ENCODE measurements at regions not wholly inside any gene's neighbourhood (a gene's known extent, or its start where the extent isn't known, plus 50 kb on each side); places are given as distances from the start of the nearest gene placed in this dataset.

GRCh38 chr2:176747928-176748327 lies 464.7 kb upstream of the HNRNPA3 start:
- no peak overlapping the region for H3K27ac Mint-ChIP-seq (ENCODE audit: low read depth)
- no peaks in the 10 kb centered on the region for H3K27me3 Mint-ChIP-seq
- DNase-seq (ENCODE audit: low spot score in 2 of 2) (no peak), ATAC-seq (replicated peaks; ENCODE audit: extremely low read depth, poor library complexity, severe bottlenecking) (no peak)
- H3K9me3 Mint-ChIP-seq = no peaks in the 10 kb centered on the region
- H3K4me1 Mint-ChIP-seq = peaks cover 6% of the 10 kb centered on the region
- H3K36me3 Mint-ChIP-seq (ENCODE audit: insufficient read depth) = no peaks in the 10 kb centered on the region
- H3K4me3 Mint-ChIP-seq = no peak overlapping the region

- DNase-seq (ENCODE audit: low spot score in 2 of 2) (no peak), ATAC-seq (replicated peaks; ENCODE audit: extremely low read depth, poor library complexity, severe bottlenecking) (no peak)
- Mint-ChIP-seq H3K9me3 (no peaks in the 10 kb centered on the region), H3K27ac (ENCODE audit: low read depth) (no peak overlapping the region), H3K4me1 (peaks cover 6% of the 10 kb centered on the region), H3K27me3 (peaks cover 6% of the 10 kb centered on the region), H3K4me3 (no peak overlapping the region), H3K36me3 (ENCODE audit: insufficient read depth) (no peaks in the 10 kb centered on the region)
Observed at GRCh38 chr2:176748662-176749061, 463.9 kb upstream of the HNRNPA3 start.

GRCh38 chr2:176751314-176752227 lies 461.0 kb upstream of the HNRNPA3 start:
- no peaks in the 10 kb centered on the region for H3K4me1 Mint-ChIP-seq
- no peak overlapping the region for H3K27ac Mint-ChIP-seq (ENCODE audit: low read depth)
- peaks cover 30% of the 10 kb centered on the region for H3K27me3 Mint-ChIP-seq
- DNase-seq (ENCODE audit: low spot score in 2 of 2) (no peak), ATAC-seq (replicated peaks; ENCODE audit: extremely low read depth, poor library complexity, severe bottlenecking) (no peak)
- H3K4me3 Mint-ChIP-seq = no peak overlapping the region
- H3K36me3 Mint-ChIP-seq (ENCODE audit: insufficient read depth) = no peaks in the 10 kb centered on the region
- no peaks in the 10 kb centered on the region for H3K9me3 Mint-ChIP-seq

- Mint-ChIP-seq H3K27ac (ENCODE audit: low read depth) (no peak overlapping the region), H3K4me1 (no peaks in the 10 kb centered on the region), H3K4me3 (no peak overlapping the region), H3K9me3 (no peaks in the 10 kb centered on the region), H3K27me3 (peaks cover 37% of the 10 kb centered on the region), H3K36me3 (ENCODE audit: insufficient read depth) (no peaks in the 10 kb centered on the region)
- ATAC-seq (replicated peaks; ENCODE audit: extremely low read depth, poor library complexity, severe bottlenecking) (no peak), DNase-seq (ENCODE audit: low spot score in 2 of 2) (no peak)
Observed at GRCh38 chr2:176752295-176752694, 460.3 kb upstream of the HNRNPA3 start.

GRCh38 chr2:176753205-176753604 lies 459.4 kb upstream of the HNRNPA3 start:
- Mint-ChIP-seq H3K4me1 (no peaks in the 10 kb centered on the region), H3K27me3 (peaks cover 46% of the 10 kb centered on the region), H3K9me3 (no peaks in the 10 kb centered on the region), H3K36me3 (ENCODE audit: insufficient read depth) (no peaks in the 10 kb centered on the region), H3K4me3 (no peak overlapping the region), H3K27ac (ENCODE audit: low read depth) (no peak overlapping the region)
- no peak for ATAC-seq (replicated peaks; ENCODE audit: extremely low read depth, poor library complexity, severe bottlenecking)
- no peak for DNase-seq (ENCODE audit: low spot score in 2 of 2)

- DNase-seq (ENCODE audit: low spot score in 2 of 2) = no peak
- H3K27ac Mint-ChIP-seq (ENCODE audit: low read depth) = no peak overlapping the region
- H3K4me1 Mint-ChIP-seq = no peaks in the 10 kb centered on the region
- no peaks in the 10 kb centered on the region for H3K36me3 Mint-ChIP-seq (ENCODE audit: insufficient read depth)
- peaks cover 48% of the 10 kb centered on the region for H3K27me3 Mint-ChIP-seq
- ATAC-seq (replicated peaks; ENCODE audit: extremely low read depth, poor library complexity, severe bottlenecking) = no peak
- no peaks in the 10 kb centered on the region for H3K9me3 Mint-ChIP-seq
- H3K4me3 Mint-ChIP-seq = no peak overlapping the region
Observed at GRCh38 chr2:176753752-176754474, 458.7 kb upstream of the HNRNPA3 start.

GRCh38 chr2:176755537-176756135 lies 457.0 kb upstream of the HNRNPA3 start:
- Mint-ChIP-seq H3K27me3 (peaks cover 51% of the 10 kb centered on the region), H3K36me3 (ENCODE audit: insufficient read depth) (no peaks in the 10 kb centered on the region), H3K4me1 (no peaks in the 10 kb centered on the region), H3K9me3 (no peaks in the 10 kb centered on the region), H3K4me3 (no peak overlapping the region), H3K27ac (ENCODE audit: low read depth) (no peak overlapping the region)
- no peak for DNase-seq (ENCODE audit: low spot score in 2 of 2)
- ATAC-seq (replicated peaks; ENCODE audit: extremely low read depth, poor library complexity, severe bottlenecking) = no peak

- Mint-ChIP-seq H3K9me3 (no peaks in the 10 kb centered on the region), H3K4me1 (no peaks in the 10 kb centered on the region), H3K4me3 (no peak overlapping the region), H3K27me3 (peaks cover 75% of the 10 kb centered on the region), H3K27ac (ENCODE audit: low read depth) (no peak overlapping the region), H3K36me3 (ENCODE audit: insufficient read depth) (no peaks in the 10 kb centered on the region)
- no peak for ATAC-seq (replicated peaks; ENCODE audit: extremely low read depth, poor library complexity, severe bottlenecking)
- no peak for DNase-seq (ENCODE audit: low spot score in 2 of 2)
Observed at GRCh38 chr2:176758426-176758825, 454.2 kb upstream of the HNRNPA3 start.

- Mint-ChIP-seq H3K27me3 (peaks cover 74% of the 10 kb centered on the region), H3K4me1 (no peaks in the 10 kb centered on the region), H3K4me3 (no peak overlapping the region), H3K9me3 (no peaks in the 10 kb centered on the region), H3K27ac (ENCODE audit: low read depth) (no peak overlapping the region), H3K36me3 (ENCODE audit: insufficient read depth) (no peaks in the 10 kb centered on the region)
- no peak for DNase-seq (ENCODE audit: low spot score in 2 of 2)
- ATAC-seq (replicated peaks; ENCODE audit: extremely low read depth, poor library complexity, severe bottlenecking) = no peak
Observed at GRCh38 chr2:176760439-176760838, 452.2 kb upstream of the HNRNPA3 start.

GRCh38 chr2:176763130-176763529 lies 449.5 kb upstream of the HNRNPA3 start:
- DNase-seq (ENCODE audit: low spot score in 2 of 2) (no peak), ATAC-seq (replicated peaks; ENCODE audit: extremely low read depth, poor library complexity, severe bottlenecking) (no peak)
- Mint-ChIP-seq H3K36me3 (ENCODE audit: insufficient read depth) (no peaks in the 10 kb centered on the region), H3K27me3 (peaks cover 63% of the 10 kb centered on the region), H3K27ac (ENCODE audit: low read depth) (no peak overlapping the region), H3K9me3 (no peaks in the 10 kb centered on the region), H3K4me3 (no peak overlapping the region), H3K4me1 (no peaks in the 10 kb centered on the region)

GRCh38 chr2:176763851-176764404 lies 448.7 kb upstream of the HNRNPA3 start:
- Mint-ChIP-seq H3K9me3 (no peaks in the 10 kb centered on the region), H3K4me1 (peaks cover 5% of the 10 kb centered on the region), H3K27ac (ENCODE audit: low read depth) (no peak overlapping the region), H3K27me3 (peaks cover 68% of the 10 kb centered on the region), H3K36me3 (ENCODE audit: insufficient read depth) (no peaks in the 10 kb centered on the region), H3K4me3 (no peak overlapping the region)
- DNase-seq (ENCODE audit: low spot score in 2 of 2) (no peak), ATAC-seq (replicated peaks; ENCODE audit: extremely low read depth, poor library complexity, severe bottlenecking) (no peak)

- ATAC-seq (replicated peaks; ENCODE audit: extremely low read depth, poor library complexity, severe bottlenecking) = no peak
- Mint-ChIP-seq H3K27ac (ENCODE audit: low read depth) (no peak overlapping the region), H3K9me3 (no peaks in the 10 kb centered on the region), H3K36me3 (ENCODE audit: insufficient read depth) (no peaks in the 10 kb centered on the region), H3K27me3 (peaks cover 78% of the 10 kb centered on the region), H3K4me3 (no peak overlapping the region), H3K4me1 (peaks cover 11% of the 10 kb centered on the region)
- DNase-seq (ENCODE audit: low spot score in 2 of 2) = no peak
Observed at GRCh38 chr2:176764921-176765320, 447.7 kb upstream of the HNRNPA3 start.

Data from central memory CD8-positive, alpha-beta T cell (primary cell).